CD4-positive, alpha-beta T cell treated with Interleukin-4 for 4 hours (primary cell): ENCODE measurements at regions not wholly inside any gene's neighbourhood (a gene's known extent, or its start where the extent isn't known, plus 50 kb on each side); places are given as distances from the start of the nearest gene placed in this dataset.

Source experiments
- DNase-seq: peaks from one replicate; pipeline ENCODE4 v3.0.0-alpha.2; 2020

DNA sequence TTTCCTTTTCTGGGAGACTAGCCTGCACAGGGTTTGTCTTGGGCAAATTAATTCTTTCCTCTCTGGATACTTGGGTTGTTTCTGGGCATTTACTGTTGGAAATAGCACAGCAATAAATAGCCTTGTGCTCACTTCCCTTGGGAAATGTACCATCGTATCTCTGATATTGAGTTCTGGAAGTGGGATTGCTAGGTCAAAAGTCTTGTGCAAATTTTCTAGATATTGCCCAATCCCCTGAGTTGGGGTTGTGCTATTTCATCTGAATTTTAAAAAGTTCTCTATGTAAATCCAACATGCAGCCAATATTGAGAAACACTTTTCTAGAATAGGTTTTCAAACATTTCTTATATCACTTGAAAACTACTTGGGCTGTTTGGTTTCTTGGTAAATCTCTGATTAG is 64.0 kb upstream of the ELOVL5 start:
- no peak for DNase-seq

GRCh38 chr6:53412021-53412715 is 63.4 kb upstream of the ELOVL5 start:
- DNase-seq, result no peak

- no peak for DNase-seq
Measured at GRCh38 chr6:53411451-53411850, 62.7 kb upstream of the ELOVL5 start.

DNA sequence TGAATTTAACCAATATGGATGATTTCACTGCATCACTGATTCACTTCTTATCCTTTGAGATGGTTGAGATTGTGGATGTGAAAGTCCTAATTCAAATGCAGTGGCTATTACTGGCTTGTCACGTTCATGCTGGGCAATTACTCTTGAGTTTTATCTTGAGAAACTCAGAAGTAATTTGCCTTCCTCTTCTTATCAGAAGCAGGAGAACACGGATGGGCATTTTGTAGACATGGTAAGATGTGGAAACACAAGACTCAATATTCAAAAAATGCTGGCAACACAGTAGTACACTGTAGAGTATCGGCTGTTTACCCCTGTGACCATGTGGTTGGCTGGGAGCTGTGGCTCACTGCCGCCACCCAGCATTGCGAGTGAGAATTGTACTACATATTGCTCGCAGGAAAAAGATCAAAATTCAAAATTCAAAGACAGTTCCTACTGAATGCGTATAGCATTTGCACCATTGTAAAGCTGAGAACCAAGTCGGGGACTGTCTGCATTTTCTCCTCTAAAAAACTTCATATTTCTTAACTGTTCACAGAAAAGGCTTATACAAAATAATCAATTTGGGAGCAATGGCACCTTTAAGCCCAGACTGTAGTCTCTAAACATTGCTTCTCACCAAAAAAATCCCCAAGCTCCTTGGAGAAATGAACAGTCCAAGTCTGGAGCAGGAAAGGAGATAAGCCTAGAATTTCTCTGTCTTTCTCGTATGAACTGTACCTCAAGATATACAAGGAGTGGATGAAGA is 61.9 kb upstream of the ELOVL5 start:
- peak; percentile 68 for DNase-seq

GRCh38 chr6:53408826-53409225 is 60.1 kb upstream of the ELOVL5 start:
- DNase-seq, result no peak

DNA sequence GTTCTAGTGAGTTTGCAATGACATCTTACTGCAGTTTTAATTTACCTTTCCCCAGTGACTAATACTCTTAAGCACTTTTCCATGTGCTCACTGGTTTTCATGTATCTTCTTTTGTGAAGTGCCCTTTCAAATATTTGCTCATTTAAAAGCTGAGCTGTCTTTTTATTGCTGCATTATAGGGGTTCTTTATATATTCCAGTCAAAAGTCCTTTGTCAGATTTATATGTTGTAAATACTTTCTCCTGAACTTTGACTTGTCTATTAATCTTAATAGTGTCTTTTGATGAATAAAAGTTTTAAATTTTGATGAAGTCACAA is 50.2 kb upstream of the ELOVL5 start:
- DNase-seq, result no peak

GRCh38 chr6:53398247-53399026 is 49.7 kb upstream of the ELOVL5 start:
- DNase-seq, result no peak
